Testis (tissue), 2 donors: ENCODE measurements at regions not wholly inside any gene's neighbourhood (a gene's known extent, or its start where the extent isn't known, plus 50 kb on each side); places are given as distances from the start of the nearest gene placed in this dataset.

Source experiments
- DNase-seq: peaks from one replicate; pipeline ENCODE4 v3.0.0-alpha.2; 2019
- H3K27ac ChIP-seq, 2 donors: fragments of 200-600 bp; sonication (generic); one replicate each; pipeline ENCODE4 v1.5.1; 2019
- H3K27me3 ChIP-seq: fragments of 200-600 bp; sonication (generic); one replicate; pipeline ENCODE4 v1.5.1; 2019
- H3K36me3 ChIP-seq: fragments of 200-600 bp; sonication (generic); one replicate; pipeline ENCODE4 v1.5.1; 2017; ENCODE audit warnings: low read depth; ENCODE audit errors: missing control alignments
- H3K4me1 ChIP-seq: fragments of 200-600 bp; sonication (generic); one replicate; pipeline ENCODE4 v1.5.1; 2019
- H3K4me3 ChIP-seq, 2 donors: fragments of 200-600 bp; sonication (generic); one replicate each; pipeline ENCODE4 v1.5.1; 2017 to 2019
- H3K9me3 ChIP-seq: fragments of 200-600 bp; sonication (generic); one replicate; pipeline ENCODE4 v1.5.1; 2017
- CTCF ChIP-seq, 3 experiments: fragments of 450-650 bp in 2 of 3; fragments of 200-600 bp in 1 of 3; sonication (generic) in 1 of 3; IDR thresholded peaks; one replicate each; pipeline ENCODE4 v1.5.1; 2016 to 2019; ENCODE audit warnings: antibody characterized with exemption in 3 of 3, mild to moderate bottlenecking in 2 of 3, moderate library complexity in 1 of 3
- POLR2A ChIP-seq: fragments of 450-650 bp; IDR thresholded peaks from one replicate; pipeline ENCODE4 v1.6.1; 2017; ENCODE audit warnings: antibody characterized with exemption, mild to moderate bottlenecking, moderate library complexity
- WGBS, 2 donors: methylation state at CpG; one replicate each; pipeline ENCODE4 v1.1.5; 2018; 5-methylcytosine and 5-hydroxymethylcytosine counted together
- intact Hi-C: fragments of 100-400 bp; cut with DNase I; formaldehyde crosslinking; loops from one replicate; pipeline ENCODE4 v1.15.1; 2023; ENCODE audit warnings: low total_unique reads

GRCh38 chr12:13839365-13840336 lies 141.8 kb downstream of the GRIN2B start:
- Histone ChIP-seq H3K27ac (no peak overlapping the region), H3K27me3 (no peaks in the 10 kb centered on the region), H3K4me1 (no peaks in the 10 kb centered on the region), H3K9me3 (no peaks in the 10 kb centered on the region), H3K36me3 (no peaks in the 10 kb centered on the region), H3K4me3 (no peak overlapping the region)
- WGBS, 2 donors: 58 to 69% methylated on average over 11 of the region's 11 CpGs
- no peak for DNase-seq
- no peak for TF ChIP-seq POLR2A
- no peak for TF ChIP-seq CTCF (IDR thresholded peaks at IDR 0.05)
- intact Hi-C loops: no loop called here

GRCh38 chr12:13836099-13836498 lies 145.3 kb downstream of the GRIN2B start:
- no peaks in the 10 kb centered on the region for H3K9me3 ChIP-seq
- H3K4me3 ChIP-seq: no peak overlapping the region
- H3K36me3 ChIP-seq: no peaks in the 10 kb centered on the region
- 82 to 93% methylated on average over 3 of the region's 3 CpGs for WGBS, 2 donors
- intact Hi-C loops: no loop called here
- no peak for TF ChIP-seq POLR2A
- H3K4me1 ChIP-seq: no peaks in the 10 kb centered on the region
- no peaks in the 10 kb centered on the region for H3K27me3 ChIP-seq
- no peak overlapping the region for H3K27ac ChIP-seq
- DNase-seq: no peak

- Histone ChIP-seq H3K27ac (no peak overlapping the region), H3K4me3 (no peak overlapping the region), H3K4me1 (no peaks in the 10 kb centered on the region), H3K36me3 (no peaks in the 10 kb centered on the region), H3K27me3 (no peaks in the 10 kb centered on the region), H3K9me3 (no peaks in the 10 kb centered on the region)
- TF ChIP-seq CTCF (IDR thresholded peaks at IDR 0.05) (no peak), POLR2A (no peak)
- intact Hi-C loops: no loop called here
- no peak for DNase-seq
- 92 to 100% methylated on average over 1 of the region's 1 CpG for WGBS, 2 donors
Observed at GRCh38 chr12:13835652-13836051, 145.8 kb downstream of the GRIN2B start.

- Histone ChIP-seq H3K4me1 (no peaks in the 10 kb centered on the region), H3K9me3 (no peaks in the 10 kb centered on the region), H3K27ac (no peak overlapping the region), H3K36me3 (no peaks in the 10 kb centered on the region), H3K4me3 (no peak overlapping the region), H3K27me3 (no peaks in the 10 kb centered on the region)
- no peak for TF ChIP-seq CTCF (IDR thresholded peaks at IDR 0.05)
- no peak for TF ChIP-seq POLR2A
- intact Hi-C loops: no loop called here
- DNase-seq: no peak
- WGBS, 2 donors: 90 to 98% methylated on average over 5 of the region's 5 CpGs
Observed at GRCh38 chr12:13834241-13834640, 147.2 kb downstream of the GRIN2B start.

- Histone ChIP-seq H3K9me3 (no peaks in the 10 kb centered on the region), H3K4me3 (no peak overlapping the region), H3K27me3 (no peaks in the 10 kb centered on the region), H3K36me3 (no peaks in the 10 kb centered on the region), H3K27ac (no peak overlapping the region), H3K4me1 (no peaks in the 10 kb centered on the region)
- DNase-seq: no peak
- intact Hi-C loops: no loop called here
- WGBS, 2 donors: 57 to 62% methylated on average over 7 of the region's 7 CpGs
- TF ChIP-seq CTCF (IDR thresholded peaks at IDR 0.05) (no peak), POLR2A (no peak)
Observed at GRCh38 chr12:13817131-13817530, 164.3 kb downstream of the GRIN2B start.
